HCT116 (cell line): ENCODE measurements at regions not wholly inside any gene's neighbourhood (a gene's known extent, or its start where the extent isn't known, plus 50 kb on each side); places are given as distances from the start of the nearest gene placed in this dataset.

Source experiments
- CTCF ChIP-seq, 3 experiments: fragments of 200-600 bp in 1 of 3; sonication (generic) in 1 of 3; IDR thresholded peaks in 2 of 3; conservative IDR thresholded peaks in 1 of 3; 2 replicates each; pipeline ENCODE4 v1.5.1; 2012 to 2017; ENCODE audit warnings: low read depth in 2 of 3, low read length in 2 of 3, antibody characterized with exemption in 1 of 3, borderline replicate concordance in 1 of 3, control low read depth in 1 of 3, mild to moderate bottlenecking in 1 of 3, mixed read lengths in 1 of 3, mixed run types in 1 of 3, moderate library complexity in 1 of 3; ENCODE audit not compliant: insufficient read depth in 1 of 3
- EGR1 ChIP-seq: IDR thresholded peaks from 2 replicates; pipeline ENCODE4 v1.6.1; 2012; ENCODE audit warnings: low read depth
- EZH2 ChIP-seq: fragments of 200-600 bp; sonication (generic); IDR thresholded peaks from 2 replicates; pipeline ENCODE4 v1.6.1; 2017; ENCODE audit warnings: antibody characterized with exemption, mixed run types
- RAD21 ChIP-seq: IDR thresholded peaks from 2 replicates; pipeline ENCODE4 v1.6.1; 2012; ENCODE audit warnings: low read depth, mild to moderate bottlenecking
- REST ChIP-seq: IDR thresholded peaks from 2 replicates; pipeline ENCODE4 v1.6.1; 2012; ENCODE audit warnings: low read depth
- ZNF274 ChIP-seq: fragments of 200-500 bp; sonication (Bioruptor generic); IDR thresholded peaks from 2 replicates; pipeline ENCODE4 v1.6.1; 2014; ENCODE audit warnings: mild to moderate bottlenecking, low read depth, low read length, inconsistent platforms

GRCh38 chr6:110548110-110548847 lies 71.9 kb upstream of the SLC22A16 start:
- TF ChIP-seq RAD21 (no peak), REST (no peak), EGR1 (no peak), CTCF (IDR thresholded peaks at IDR 0.05 in 2 of 3, conservative IDR thresholded peaks at IDR 0.05 in 1 of 3; ENCODE audit: borderline replicate concordance in 1 of 3, insufficient read depth in 1 of 3, low read depth in 2 of 3, low read length in 2 of 3) (no peak), EZH2 (no peak), ZNF274 (no peak)
